HCT116 (cell line): ENCODE measurements at regions not wholly inside any gene's neighbourhood (a gene's known extent, or its start where the extent isn't known, plus 50 kb on each side); places are given as distances from the start of the nearest gene placed in this dataset.

Source experiments
- ATAC-seq: fragments of 200-7000 bp; cut with Tn5 transposase; 2 replicates; pipeline ENCODE4 v1.9.1; 2020; ENCODE audit warnings: mild to moderate bottlenecking, moderate library complexity
- BruUV-seq: library from RNA; stranded (reverse); fragments of 400-500 nt; replicated peaks from 2 replicates; lab custom pipeline; 2021; lab: Mats Ljungman, UMichigan
- CTCF ChIA-PET: fragments of 300-600 bp; sonication (Branson Sonifier 250); formaldehyde crosslinking; loops from one replicate; lab custom pipeline; 2021; ENCODE audit warnings: antibody characterized with exemption; lab: Charles Lee
- POLR2A ChIA-PET: fragments of 300-600, 350-600 bp; sonication (Branson Sonifier 250); formaldehyde crosslinking; loops from one replicate; lab custom pipeline; 2021; ENCODE audit warnings: antibody characterized with exemption; lab: Charles Lee
- RAD21 ChIA-PET, 2 experiments: fragments of 300-600 bp; sonication (Branson Sonifier 250); formaldehyde crosslinking; loops; one replicate each; lab custom pipeline; 2023; ENCODE audit warnings: low total read pairs in 2 of 2; ENCODE audit not compliant: uncharacterized antibody in 2 of 2, unreplicated experiment in 2 of 2, low non-redundant PET in 1 of 2; lab: Charles Lee
- DNase-seq: peaks from one replicate; pipeline ENCODE4 v3.0.0-alpha.2; 2010; ENCODE audit warnings: low read depth, low spot score
- H2AFZ ChIP-seq: fragments of 200-600 bp; shearing (Covaris generic), sonication (generic); 2 replicates; pipeline ENCODE4 v1.6.1; 2017; ENCODE audit warnings: low read depth, mixed run types, mixed read lengths, antibody characterized with exemption, low read length; ENCODE audit not compliant: poor library complexity, severe bottlenecking
- H3K27ac ChIP-seq: 2 replicates; pipeline ENCODE4 v1.5.1; 2012; ENCODE audit warnings: low read depth, low read length
- H3K27me3 ChIP-seq: fragments of 200-600 bp; sonication (generic); 2 replicates; pipeline ENCODE4 v1.6.1; 2016; ENCODE audit warnings: mixed run types, low read length, mixed read lengths; ENCODE audit not compliant: insufficient read depth
- H3K36me3 ChIP-seq, 2 experiments: fragments of 200-500 bp in 1 of 2; fragments of 200-600 bp in 1 of 2; sonication (Bioruptor generic) in 1 of 2; sonication (generic) in 1 of 2; 2 replicates each; pipeline versions ENCODE4 v1.5.1 to v1.6.1; 2014 to 2016; ENCODE audit warnings: low read length in 2 of 2, inconsistent platforms in 1 of 2, mixed read lengths in 1 of 2, mixed run types in 1 of 2; ENCODE audit not compliant: insufficient read depth in 2 of 2, control insufficient read depth in 1 of 2
- H3K4me1 ChIP-seq, 2 experiments: fragments of 200-600 bp in 1 of 2; sonication (generic) in 1 of 2; 2 replicates each; pipeline versions ENCODE4 v1.5.1 to v1.6.1; 2012 to 2017; ENCODE audit warnings: low read length in 2 of 2, inconsistent platforms in 1 of 2, mild to moderate bottlenecking in 1 of 2, mixed read lengths in 1 of 2, mixed run types in 1 of 2, moderate library complexity in 1 of 2; ENCODE audit not compliant: insufficient read depth in 2 of 2, control insufficient read depth in 1 of 2
- H3K4me2 ChIP-seq: fragments of 200-600 bp; sonication (generic); 2 replicates; pipeline ENCODE4 v1.6.1; 2017; ENCODE audit warnings: mixed run types, low read length, mixed read lengths
- H3K4me3 ChIP-seq, 2 experiments: fragments of 200-600 bp in 1 of 2; sonication (generic) in 1 of 2; replicated peaks in 1 of 2; 2 replicates each; pipeline ENCODE4 v1.5.1; 2011 to 2016; ENCODE audit warnings: low read length in 2 of 2, control low read depth in 1 of 2, low read depth in 1 of 2, mild to moderate bottlenecking in 1 of 2, mixed read lengths in 1 of 2, mixed run types in 1 of 2
- H3K79me2 ChIP-seq: fragments of 200-600 bp; sonication (generic); 2 replicates; pipeline ENCODE4 v1.6.1; 2017; ENCODE audit warnings: mild to moderate bottlenecking, mixed run types, low read length, moderate library complexity, mixed read lengths; ENCODE audit not compliant: insufficient read depth
- H3K9ac ChIP-seq: fragments of 200-600 bp; sonication (generic); 2 replicates; pipeline ENCODE4 v1.6.1; 2016; ENCODE audit warnings: low read length, mixed read lengths
- H3K9me2 ChIP-seq: fragments of 200-600 bp; sonication (generic), shearing (Covaris generic); 2 replicates; pipeline ENCODE4 v1.6.1; 2017; ENCODE audit warnings: mixed run types, mild to moderate bottlenecking, moderate library complexity; ENCODE audit not compliant: insufficient read depth
- H3K9me3 ChIP-seq, 2 experiments: fragments of 200-500 bp in 1 of 2; fragments of 200-600 bp in 1 of 2; sonication (Bioruptor generic) in 1 of 2; sonication (generic) in 1 of 2; 2 replicates each; pipeline ENCODE4 v1.6.1; 2014 to 2017; ENCODE audit warnings: low read length in 2 of 2, mixed read lengths in 2 of 2, inconsistent platforms in 1 of 2, low read depth in 1 of 2, mild to moderate bottlenecking in 1 of 2, mixed run types in 1 of 2, moderate library complexity in 1 of 2; ENCODE audit not compliant: control insufficient read depth in 1 of 2, insufficient read depth in 1 of 2
- H4K20me1 ChIP-seq: fragments of 200-600 bp; sonication (generic), shearing (Covaris generic); 2 replicates; pipeline ENCODE4 v1.6.1; 2017; ENCODE audit warnings: mixed run types, mild to moderate bottlenecking, moderate library complexity; ENCODE audit not compliant: insufficient read depth
- ATF3 ChIP-seq: IDR thresholded peaks from 2 replicates; pipeline ENCODE4 v1.6.1; 2012
- CBX3 ChIP-seq: IDR thresholded peaks from 2 replicates; pipeline ENCODE4 v1.6.1; 2012; ENCODE audit warnings: low read depth
- CEBPB ChIP-seq: IDR thresholded peaks from 2 replicates; pipeline ENCODE4 v1.6.1; 2012; ENCODE audit warnings: low read depth
- CTCF ChIP-seq, 3 experiments: fragments of 200-600 bp in 1 of 3; sonication (generic) in 1 of 3; IDR thresholded peaks in 2 of 3; conservative IDR thresholded peaks in 1 of 3; 2 replicates each; pipeline ENCODE4 v1.5.1; 2012 to 2017; ENCODE audit warnings: low read depth in 2 of 3, low read length in 2 of 3, antibody characterized with exemption in 1 of 3, borderline replicate concordance in 1 of 3, control low read depth in 1 of 3, mild to moderate bottlenecking in 1 of 3, mixed read lengths in 1 of 3, mixed run types in 1 of 3, moderate library complexity in 1 of 3; ENCODE audit not compliant: insufficient read depth in 1 of 3
- EGR1 ChIP-seq: IDR thresholded peaks from 2 replicates; pipeline ENCODE4 v1.6.1; 2012; ENCODE audit warnings: low read depth
- ELF1 ChIP-seq: IDR thresholded peaks from 2 replicates; pipeline ENCODE4 v1.6.1; 2012; ENCODE audit warnings: low read depth, borderline replicate concordance
- EZH2 ChIP-seq: fragments of 200-600 bp; sonication (generic); IDR thresholded peaks from 2 replicates; pipeline ENCODE4 v1.6.1; 2017; ENCODE audit warnings: antibody characterized with exemption, mixed run types
- FOSL1 ChIP-seq: IDR thresholded peaks from 2 replicates; pipeline ENCODE4 v1.6.1; 2012; ENCODE audit warnings: low read depth
- MAX ChIP-seq: IDR thresholded peaks from 2 replicates; pipeline ENCODE4 v1.6.1; 2012
- POLR2AphosphoS5 ChIP-seq: IDR thresholded peaks from 2 replicates; pipeline ENCODE4 v1.6.1; 2011; ENCODE audit warnings: mild to moderate bottlenecking, low read depth, low read length, moderate library complexity
- RAD21 ChIP-seq: IDR thresholded peaks from 2 replicates; pipeline ENCODE4 v1.6.1; 2012; ENCODE audit warnings: low read depth, mild to moderate bottlenecking
- REST ChIP-seq: IDR thresholded peaks from 2 replicates; pipeline ENCODE4 v1.6.1; 2012; ENCODE audit warnings: low read depth
- SIN3A ChIP-seq: IDR thresholded peaks from 2 replicates; pipeline ENCODE4 v1.6.1; 2012; ENCODE audit warnings: low read depth
- SRF ChIP-seq: IDR thresholded peaks from 2 replicates; pipeline ENCODE4 v1.6.1; 2012; ENCODE audit warnings: low read depth
- TCF7L2 ChIP-seq: IDR thresholded peaks from 2 replicates; pipeline ENCODE4 v1.7.0; 2011; ENCODE audit warnings: borderline replicate concordance, inconsistent platforms; ENCODE audit not compliant: insufficient read depth, insufficient read length; ENCODE audit errors: extremely low read depth
- YY1 ChIP-seq: IDR thresholded peaks from 2 replicates; pipeline ENCODE4 v1.6.1; 2011; ENCODE audit warnings: low read length, low read depth, moderate library complexity, mild to moderate bottlenecking; ENCODE audit not compliant: insufficient replicate concordance; ENCODE audit errors: extremely low read depth
- ZBTB33 ChIP-seq: IDR thresholded peaks from 2 replicates; pipeline ENCODE4 v1.6.1; 2011; ENCODE audit warnings: mild to moderate bottlenecking, low read length, moderate library complexity; ENCODE audit not compliant: insufficient replicate concordance; ENCODE audit errors: extremely low read depth
- ZNF274 ChIP-seq: fragments of 200-500 bp; sonication (Bioruptor generic); IDR thresholded peaks from 2 replicates; pipeline ENCODE4 v1.6.1; 2014; ENCODE audit warnings: mild to moderate bottlenecking, low read depth, low read length, inconsistent platforms
- intact Hi-C: fragments of 100-400 bp; cut with micrococcal nuclease; formaldehyde crosslinking; loops from 2 replicates; pipeline ENCODE4 v1.10.0; 2022

- Histone ChIP-seq H3K36me3 (no peaks in the 10 kb centered on the region), H3K79me2 (no peaks in the 10 kb centered on the region), H3K4me3 (no peak overlapping the region), H3K4me2 (no peak overlapping the region), H3K4me1 (no peaks in the 10 kb centered on the region), H3K27me3 (peaks cover 3% of the 10 kb centered on the region; the same call in 1 of the 2 replicates), H3K9ac (no peak overlapping the region), H2AFZ (no peak overlapping the region), H4K20me1 (no peaks in the 10 kb centered on the region), H3K9me2 (no peaks in the 10 kb centered on the region), H3K9me3 (no peaks in the 10 kb centered on the region), H3K27ac (no peak overlapping the region)
- TF ChIP-seq RAD21 (no peak), ELF1 (no peak), REST (no peak), SIN3A (no peak), FOSL1 (no peak), EGR1 (no peak), CEBPB (no peak), ZNF274 (no peak), ATF3 (no peak), MAX (no peak), CBX3 (no peak), TCF7L2 (no peak), EZH2 (no peak), POLR2AphosphoS5 (no peak), ZBTB33 (no peak), CTCF (IDR thresholded peaks at IDR 0.05 in 2 of 3, conservative IDR thresholded peaks at IDR 0.05 in 1 of 3; ENCODE audit: borderline replicate concordance in 1 of 3, insufficient read depth in 1 of 3, low read depth in 2 of 3, low read length in 2 of 3) (no peak), SRF (no peak), YY1 (no peak)
- no peak for ATAC-seq
- ChIA-PET POLR2A (no interaction called here), RAD21 (no interaction called here), CTCF (no interaction called here)
- no peak for DNase-seq
- intact Hi-C loops = no loop called here
- BruUV-seq = no TSS peak
Measured at GRCh38 chr15:29528276-29528675, 258.7 kb upstream of the NSMCE3 start.
